Stimulated activated CD8-positive, alpha-beta memory T cell treated with anti-CD3 and anti-CD28 coated beads, Interleukin-15, amount 100 ng/mL, for 48 hours (primary cell): ENCODE measurements at regions not wholly inside any gene's neighbourhood (a gene's known extent, or its start where the extent isn't known, plus 50 kb on each side); places are given as distances from the start of the nearest gene placed in this dataset.

Experiments used
- DNase-seq, 2 donors: peaks; one replicate each; pipeline ENCODE4 v3.0.0-alpha.2; 2020; ENCODE audit warnings: low read depth in 2 of 2

- DNase-seq: no peak
These were observed 768.8 kb upstream of the SLC35B3 start for GRCh38 chr6:9204171-9204570.

DNA sequence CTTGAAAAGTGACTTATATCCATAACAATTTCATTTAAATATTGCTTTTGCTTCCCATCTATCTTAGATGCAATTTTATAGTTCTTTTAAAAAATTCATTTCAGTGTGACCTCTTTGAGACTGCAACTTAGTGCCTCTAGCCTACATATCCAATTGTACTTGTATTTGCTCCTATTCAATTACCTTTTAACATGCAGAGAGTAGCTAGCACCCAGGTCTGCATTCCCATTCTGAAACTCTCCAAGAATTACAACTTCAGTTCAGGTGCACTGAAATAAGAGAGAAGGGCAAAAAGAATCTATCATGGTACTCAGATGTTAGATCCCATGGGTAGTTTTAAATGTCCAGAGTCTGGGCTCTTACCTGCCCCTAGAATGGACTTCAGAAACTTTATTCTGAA lies 765.4 kb upstream of the SLC35B3 start:
- DNase-seq: no peak

DNA sequence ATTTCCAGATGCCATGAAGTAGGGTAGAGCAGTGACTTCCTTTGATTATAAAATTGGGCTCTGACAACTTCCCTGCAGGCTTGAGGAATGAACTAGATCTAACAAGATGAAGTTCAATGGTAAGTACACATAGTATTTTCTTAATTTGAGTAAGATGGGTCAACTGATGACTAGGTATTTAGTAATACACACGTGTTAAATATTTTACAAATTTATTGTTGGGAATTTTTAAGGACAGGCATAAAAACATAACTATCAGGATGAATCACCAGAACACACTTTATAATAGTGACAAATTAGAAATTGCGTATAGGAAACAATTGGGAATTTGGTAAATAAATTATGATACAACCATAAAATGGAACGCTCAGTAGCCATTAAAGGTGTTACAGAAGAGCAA lies 762.4 kb upstream of the SLC35B3 start:
- no peak for DNase-seq

- no peak for DNase-seq
These were observed 760.0 kb upstream of the SLC35B3 start for GRCh38 chr6:9195322-9195721.

GRCh38 chr6:9192405-9192909 lies 757.1 kb upstream of the SLC35B3 start:
- no peak for DNase-seq

GRCh38 chr6:9186148-9186547 lies 750.8 kb upstream of the SLC35B3 start:
- no peak for DNase-seq

GRCh38 chr6:9178071-9178470 lies 742.7 kb upstream of the SLC35B3 start:
- no peak for DNase-seq

DNA sequence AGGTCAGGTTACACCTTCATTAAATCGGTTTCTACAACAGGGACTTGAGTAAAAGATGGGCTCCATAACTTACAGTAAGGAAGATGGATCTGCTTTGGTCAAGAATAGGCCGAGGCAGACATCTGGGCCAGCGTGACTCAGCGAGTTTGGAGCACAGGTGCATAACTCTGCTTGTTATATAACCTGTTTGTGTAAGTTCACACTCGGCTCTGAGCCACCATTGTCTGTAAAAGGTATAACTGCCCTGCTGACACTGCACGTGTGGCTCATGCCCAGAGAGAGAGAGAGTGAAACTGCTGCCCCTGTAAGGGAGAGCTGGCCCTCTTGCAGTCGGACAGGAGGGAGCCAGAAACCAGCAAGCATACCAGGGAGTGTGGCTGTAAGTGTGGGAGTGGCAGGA lies 737.9 kb upstream of the SLC35B3 start:
- DNase-seq: no peak

DNA sequence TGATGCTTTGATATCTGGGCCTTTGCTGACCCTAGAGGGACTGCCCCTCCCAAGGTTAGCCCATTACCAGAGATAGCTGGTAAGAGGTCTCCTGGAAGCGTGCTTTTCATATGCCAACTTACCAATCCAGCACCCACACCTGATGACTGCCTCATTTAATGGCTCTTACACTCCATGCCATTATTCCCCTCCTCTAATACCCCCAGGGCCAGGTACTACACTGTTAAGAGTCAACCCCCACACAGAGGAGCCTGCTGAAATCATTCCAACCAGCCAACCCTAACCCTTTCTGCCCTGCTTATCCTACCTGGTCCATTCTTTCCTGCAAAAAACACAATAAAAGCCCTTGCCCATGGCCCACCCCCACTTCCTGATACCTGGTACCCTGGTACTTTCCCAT lies 736.8 kb upstream of the SLC35B3 start:
- no peak for DNase-seq

GRCh38 chr6:9168669-9169068 lies 733.3 kb upstream of the SLC35B3 start:
- DNase-seq: no peak

DNA sequence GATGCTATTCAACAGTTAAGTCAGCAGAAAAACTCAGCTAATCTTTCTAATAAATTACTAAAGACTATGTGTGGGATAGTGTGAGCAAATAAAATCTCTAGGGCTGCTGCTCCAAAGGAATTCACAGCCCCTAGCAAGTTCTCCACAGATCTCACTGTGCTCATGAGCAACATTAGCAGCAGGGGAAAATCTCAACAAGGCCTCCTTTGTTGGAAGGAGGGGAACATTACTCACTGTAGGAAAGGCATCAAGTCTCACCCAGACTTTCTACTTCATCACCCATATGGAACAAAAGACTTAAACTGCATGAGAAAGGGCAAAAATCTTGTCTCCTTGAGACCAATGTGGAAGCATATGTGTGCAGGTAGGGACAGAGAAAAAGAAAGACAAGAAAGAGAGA lies 726.4 kb upstream of the SLC35B3 start:
- no peak for DNase-seq

DNA sequence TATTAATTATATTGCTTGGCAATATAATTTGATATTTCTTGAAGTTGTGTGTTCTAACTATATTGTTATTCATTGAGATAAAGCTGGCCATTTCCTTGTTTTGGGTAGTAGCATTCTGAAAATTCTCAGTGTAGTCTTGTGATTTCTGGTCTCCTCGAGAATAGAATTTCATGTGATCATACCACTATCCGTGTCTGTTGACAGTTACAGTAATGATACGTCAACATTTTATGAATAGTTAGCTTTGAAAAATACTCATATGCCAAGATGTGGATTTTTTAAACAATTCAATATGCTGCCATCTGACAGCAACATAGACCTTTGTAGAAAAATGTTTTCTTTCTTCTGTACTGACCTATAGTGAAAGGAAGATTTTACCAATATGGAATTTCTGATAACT lies 723.7 kb upstream of the SLC35B3 start:
- DNase-seq: no peak

- no peak for DNase-seq
These were observed 720.5 kb upstream of the SLC35B3 start for GRCh38 chr6:9155836-9156235.

DNA sequence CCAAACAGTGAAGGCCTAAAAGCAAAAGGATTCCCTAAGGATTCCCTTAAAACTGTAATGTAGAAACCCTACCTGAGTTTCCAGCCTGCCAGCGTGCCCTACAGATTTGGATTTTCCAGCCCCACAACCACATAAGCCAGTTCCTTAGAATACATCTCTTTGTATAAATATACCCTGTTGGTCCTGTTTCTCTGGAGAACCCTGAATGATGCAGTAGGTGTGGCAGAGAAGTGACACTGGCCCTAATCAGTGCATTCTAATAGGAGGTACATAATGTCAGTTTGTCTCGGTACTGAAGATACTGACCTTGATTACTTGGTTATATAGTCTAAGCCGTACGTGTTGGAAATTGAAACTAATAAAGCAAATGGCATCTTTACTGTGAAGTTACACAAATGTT lies 707.8 kb upstream of the SLC35B3 start:
- no peak for DNase-seq

DNA sequence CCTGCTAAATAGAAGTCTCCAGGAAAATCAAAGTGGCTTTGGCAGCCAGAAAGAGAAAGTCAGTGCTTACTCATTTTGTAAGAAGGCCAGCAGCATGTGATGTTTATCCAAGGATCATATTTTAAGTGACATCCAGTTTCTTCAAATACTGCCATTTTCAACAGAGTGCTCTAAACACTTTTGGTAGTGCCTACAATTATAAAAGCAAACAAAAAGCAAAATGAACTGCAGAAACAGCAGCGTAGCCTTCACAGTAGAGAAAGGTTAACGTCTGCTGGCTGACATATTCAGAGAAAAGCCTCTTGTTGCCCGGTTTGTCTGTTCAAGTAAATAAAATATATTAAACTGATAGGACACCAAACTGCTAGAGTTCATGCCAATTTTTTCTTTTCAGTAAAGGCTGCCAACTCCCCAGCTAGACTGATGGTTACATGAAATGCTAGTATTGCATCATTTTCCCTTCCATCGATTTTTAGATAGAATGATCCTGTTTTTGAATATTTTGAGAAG lies 705.7 kb upstream of the SLC35B3 start:
- no peak for DNase-seq

DNA sequence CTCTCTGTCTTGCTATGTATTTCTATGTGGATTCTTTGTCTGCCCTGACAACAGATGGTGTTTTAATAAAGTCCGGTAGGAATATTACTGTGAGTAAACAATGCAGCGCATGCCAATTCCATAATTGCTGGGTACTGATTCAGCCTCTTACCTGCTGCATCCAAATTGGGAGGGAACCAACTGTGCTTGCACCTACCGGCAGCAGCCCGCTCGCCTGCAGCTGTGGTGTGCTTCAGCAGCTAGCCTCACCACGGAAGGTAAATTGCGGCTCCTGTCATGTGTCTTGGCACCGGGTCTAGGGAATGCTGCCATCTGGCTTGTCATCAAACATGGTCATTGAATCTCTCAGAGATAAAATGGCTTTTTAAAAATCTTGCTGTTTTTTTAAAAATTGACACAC lies 704.8 kb upstream of the SLC35B3 start:
- DNase-seq: no peak

GRCh38 chr6:9139746-9140145 lies 704.4 kb upstream of the SLC35B3 start:
- no peak for DNase-seq

DNA sequence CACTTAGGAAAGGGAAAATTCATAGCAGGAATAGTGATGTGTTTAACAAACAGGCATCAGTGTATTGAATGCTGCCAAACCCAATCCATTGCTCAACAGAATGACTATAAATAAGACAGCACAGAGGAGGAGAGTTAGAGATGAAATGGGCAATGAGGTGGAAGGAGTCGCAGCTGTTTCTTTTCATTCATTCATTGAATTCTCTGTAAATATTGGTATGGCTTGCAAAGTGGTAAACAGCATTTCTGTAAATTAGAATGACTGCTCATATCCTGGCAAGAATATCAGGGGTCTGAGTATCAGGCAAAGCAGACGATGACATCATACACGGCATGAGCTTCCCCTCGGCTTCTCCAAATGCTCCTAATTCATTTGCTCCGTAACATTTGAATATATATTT lies 703.6 kb upstream of the SLC35B3 start:
- no peak for DNase-seq

DNA sequence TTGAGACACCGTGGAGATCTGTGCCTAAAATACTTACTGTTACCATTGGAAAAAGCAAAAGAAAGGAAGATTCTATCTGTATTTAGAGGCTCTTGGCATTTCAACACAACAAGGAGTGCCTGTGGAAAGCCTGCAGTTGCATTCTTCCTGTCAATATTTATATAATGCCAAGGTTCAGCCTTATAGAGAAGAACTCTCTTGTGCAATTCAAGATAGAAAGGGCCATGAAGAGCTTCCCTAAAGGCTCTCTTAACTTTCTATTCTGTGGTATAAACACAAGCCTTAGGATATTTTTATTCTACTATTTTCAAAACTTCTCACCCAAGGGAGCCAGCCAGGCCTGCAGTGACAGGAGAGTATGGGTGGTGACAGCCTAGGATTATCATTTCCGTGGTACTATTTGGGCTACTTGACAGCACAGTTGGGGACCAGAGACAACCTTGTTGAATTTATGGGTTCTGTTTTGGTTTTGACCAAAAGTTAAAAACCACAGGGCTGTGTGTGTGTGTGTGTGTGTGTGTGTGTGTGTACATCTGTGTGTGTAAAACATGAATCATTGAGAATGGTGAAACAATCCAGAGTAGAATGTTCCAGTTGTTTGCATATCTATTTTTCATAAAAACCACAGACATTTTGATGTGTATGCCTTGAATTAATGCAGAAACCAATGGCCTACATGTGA lies 700.9 kb upstream of the SLC35B3 start:
- no peak for DNase-seq

DNA sequence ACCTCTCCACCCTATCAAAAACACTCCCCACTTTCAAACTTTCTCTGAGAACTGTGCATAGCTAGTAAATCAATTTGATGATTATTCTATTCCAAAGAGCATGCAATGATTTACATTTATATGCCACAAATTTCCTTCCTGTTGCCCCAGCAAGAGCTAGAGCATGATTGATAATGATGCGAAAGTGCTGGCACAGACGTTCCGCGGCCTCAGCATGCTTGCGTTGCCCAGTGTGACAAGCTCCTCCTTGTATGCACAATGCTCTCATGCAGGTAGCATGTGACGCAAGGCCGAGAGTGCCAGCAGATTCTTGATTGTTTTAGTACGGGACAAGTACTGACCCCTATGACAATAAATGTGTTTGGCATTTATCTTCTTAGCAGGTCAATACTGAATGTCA lies 696.3 kb upstream of the SLC35B3 start:
- no peak for DNase-seq

DNA sequence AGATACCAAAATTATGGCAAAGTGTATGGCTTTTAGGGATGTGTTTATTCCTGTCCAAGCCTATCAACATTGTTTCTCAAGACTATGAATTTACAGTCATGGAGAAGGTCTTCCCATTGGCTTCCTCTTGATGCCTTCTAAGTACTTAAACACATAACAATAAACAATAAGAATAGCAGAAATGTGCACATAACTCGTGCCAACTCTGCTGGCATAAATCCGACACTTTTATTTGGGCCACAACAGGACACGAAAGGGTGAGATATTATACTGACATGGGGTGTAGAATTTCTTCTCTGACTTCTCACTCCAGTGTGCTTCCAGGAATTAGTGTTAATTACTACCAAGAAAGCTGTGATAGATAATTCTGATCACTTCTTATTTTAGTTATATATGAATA lies 695.9 kb upstream of the SLC35B3 start:
- DNase-seq: no peak

DNA sequence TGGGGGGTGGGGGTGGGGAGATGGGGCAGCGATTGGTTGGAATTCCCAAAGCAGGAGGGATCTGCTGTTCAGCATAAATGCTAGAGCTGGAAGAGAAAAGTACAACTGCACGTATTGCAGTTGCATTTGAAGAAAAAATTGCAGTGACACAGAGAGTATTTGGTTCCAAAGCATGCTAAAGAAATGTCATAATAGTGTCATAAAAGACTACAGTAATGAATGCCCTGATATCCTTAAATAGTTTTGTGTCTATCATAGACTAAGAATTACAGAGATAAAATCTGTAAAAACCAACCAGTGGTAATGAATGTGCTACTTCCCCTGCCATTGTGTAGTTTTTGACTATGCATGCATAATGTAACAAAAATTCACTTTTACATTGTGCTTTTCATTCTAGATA lies 693.6 kb upstream of the SLC35B3 start:
- no peak for DNase-seq

GRCh38 chr6:9126878-9127560 lies 691.7 kb upstream of the SLC35B3 start:
- no peak for DNase-seq
